Liver (tissue), 8 donors: ENCODE measurements at regions not wholly inside any gene's neighbourhood (a gene's known extent, or its start where the extent isn't known, plus 50 kb on each side); places are given as distances from the start of the nearest gene placed in this dataset.
"Not testable (repeated sequence)": the region's sequence is repeated elsewhere in the genome, so short reads cannot be mapped to it uniquely, and the experiment has no call there.

Experiments
- DNase-seq: peaks from one replicate; pipeline ENCODE4 v3.0.0-alpha.2; 2017; ENCODE audit warnings: low spot score
- H3K27ac ChIP-seq, 2 donors: one replicate each; pipeline ENCODE4 v1.7.0; 2013; ENCODE audit warnings: inconsistent platforms in 2 of 2, low read length in 2 of 2, control low read depth in 1 of 2, low read depth in 1 of 2, mild to moderate bottlenecking in 1 of 2
- H3K27me3 ChIP-seq, 4 donors: one replicate each; pipeline versions ENCODE4 v1.6.1 to v1.7.0; 2013; ENCODE audit warnings: low read length in 3 of 4, inconsistent platforms in 1 of 4, mild to moderate bottlenecking in 1 of 4, moderate library complexity in 1 of 4; ENCODE audit not compliant: control insufficient read depth in 4 of 4, insufficient read depth in 4 of 4
- H3K36me3 ChIP-seq, 4 donors: one replicate each; pipeline versions ENCODE4 v1.6.1 to v1.7.0; 2013; ENCODE audit warnings: low read length in 3 of 4, mild to moderate bottlenecking in 3 of 4, low read depth in 1 of 4, moderate library complexity in 1 of 4; ENCODE audit not compliant: control insufficient read depth in 4 of 4, insufficient read depth in 3 of 4
- H3K4me1 ChIP-seq, 4 donors: one replicate each; pipeline versions ENCODE4 v1.6.1 to v1.7.0; 2013; ENCODE audit warnings: low read length in 3 of 4, mild to moderate bottlenecking in 3 of 4, moderate library complexity in 1 of 4; ENCODE audit not compliant: control insufficient read depth in 4 of 4, insufficient read depth in 4 of 4
- H3K4me3 ChIP-seq, 3 donors: one replicate each; pipeline versions ENCODE4 v1.6.1 to v1.7.0; 2013; ENCODE audit warnings: low read length in 3 of 3, control low read depth in 1 of 3, low read depth in 1 of 3, mild to moderate bottlenecking in 1 of 3
- H3K9ac ChIP-seq, 2 donors: one replicate each; pipeline ENCODE4 v1.7.0; 2013; ENCODE audit warnings: low read length in 2 of 2, mild to moderate bottlenecking in 2 of 2, moderate library complexity in 2 of 2, control low read depth in 1 of 2, low read depth in 1 of 2
- H3K9me3 ChIP-seq, 4 donors: one replicate each; pipeline versions ENCODE4 v1.6.1 to v1.7.0; 2013; ENCODE audit warnings: low read length in 3 of 4; ENCODE audit not compliant: control insufficient read depth in 4 of 4
- EGR1 ChIP-seq, 2 donors: IDR thresholded peaks; 2 replicates each; pipeline ENCODE4 v1.6.1; 2016 to 2018; ENCODE audit warnings: antibody characterized with exemption in 2 of 2, low read depth in 2 of 2
- FOXA1 ChIP-seq: IDR thresholded peaks from 2 replicates; pipeline ENCODE4 v1.6.1; 2016; ENCODE audit warnings: antibody characterized with exemption
- FOXA2 ChIP-seq: IDR thresholded peaks from 2 replicates; pipeline ENCODE4 v1.6.1; 2016; ENCODE audit warnings: antibody characterized with exemption
- GABPA ChIP-seq, 2 donors: IDR thresholded peaks in 1 of 2; conservative IDR thresholded peaks in 1 of 2; 2 replicates each; pipeline ENCODE4 v1.6.1; 2016; ENCODE audit warnings: antibody characterized with exemption in 2 of 2, mild to moderate bottlenecking in 1 of 2, moderate library complexity in 1 of 2
- HNF4A ChIP-seq, 2 donors: conservative IDR thresholded peaks; 2 replicates each; pipeline ENCODE4 v1.6.1; 2016; ENCODE audit warnings: antibody characterized with exemption in 2 of 2, mild to moderate bottlenecking in 2 of 2
- HNF4G ChIP-seq: IDR thresholded peaks from 2 replicates; pipeline ENCODE4 v1.6.1; 2016; ENCODE audit warnings: antibody characterized with exemption
- JUND ChIP-seq, 2 donors: IDR thresholded peaks; 2 replicates each; pipeline ENCODE4 v1.6.1; 2016; ENCODE audit warnings: antibody characterized with exemption in 2 of 2
- NR2F2 ChIP-seq: IDR thresholded peaks from 2 replicates; pipeline ENCODE4 v1.6.1; 2016; ENCODE audit warnings: antibody characterized with exemption
- RAD21 ChIP-seq, 2 donors: IDR thresholded peaks; 2 replicates each; pipeline ENCODE4 v1.6.1; 2016; ENCODE audit warnings: antibody characterized with exemption in 2 of 2, mild to moderate bottlenecking in 2 of 2
- RXRA ChIP-seq, 2 donors: IDR thresholded peaks; 2 replicates each; pipeline ENCODE4 v1.6.1; 2017 to 2018; ENCODE audit warnings: antibody characterized with exemption in 2 of 2, mild to moderate bottlenecking in 1 of 2
- SP1 ChIP-seq: IDR thresholded peaks from 2 replicates; pipeline ENCODE4 v1.6.1; 2018; ENCODE audit warnings: antibody characterized with exemption, mild to moderate bottlenecking
- TAF1 ChIP-seq: conservative IDR thresholded peaks from 2 replicates; pipeline ENCODE4 v1.6.1; 2016; ENCODE audit warnings: antibody characterized with exemption, mild to moderate bottlenecking
- YY1 ChIP-seq: IDR thresholded peaks from 2 replicates; pipeline ENCODE4 v1.6.1; 2016; ENCODE audit warnings: antibody characterized with exemption, mild to moderate bottlenecking
- WGBS: extraction: QIAGEN DNeasy Blood & Tissue Kit; methylation state at CpG from one replicate; pipeline ENCODE4 v1.1.7; 2013; 5-methylcytosine and 5-hydroxymethylcytosine counted together
- TF ChIP-seq, protein P1 (sequence below): IDR thresholded peaks from 2 replicates; pipeline ENCODE4 v1.6.1; 2016; ENCODE audit warnings: antibody characterized with exemption
- TF ChIP-seq, protein P2 (sequence below): IDR thresholded peaks from 2 replicates; pipeline ENCODE4 v1.6.1; 2016; ENCODE audit warnings: antibody characterized with exemption, mild to moderate bottlenecking
- TF ChIP-seq, protein P3 (sequence below): IDR thresholded peaks from 2 replicates; pipeline ENCODE4 v1.6.1; 2016; ENCODE audit warnings: antibody characterized with exemption
- TF ChIP-seq, protein P4 (sequence below): fragments of 150-350 bp; IDR thresholded peaks from 2 replicates; pipeline ENCODE4 v1.5.1; 2017; ENCODE audit warnings: improper control_type of control experiment, low read depth, low read length; ENCODE audit not compliant: missing input control
- TF ChIP-seq, protein P5 (sequence below): IDR thresholded peaks from 2 replicates; pipeline ENCODE4 v1.6.1; 2016; ENCODE audit warnings: antibody characterized with exemption
- donor health status: healthy.
- donor health status: healthy.
- donor health status: healthy.
- donor health status: healthy.
- donor health status: healthy.

DNA sequence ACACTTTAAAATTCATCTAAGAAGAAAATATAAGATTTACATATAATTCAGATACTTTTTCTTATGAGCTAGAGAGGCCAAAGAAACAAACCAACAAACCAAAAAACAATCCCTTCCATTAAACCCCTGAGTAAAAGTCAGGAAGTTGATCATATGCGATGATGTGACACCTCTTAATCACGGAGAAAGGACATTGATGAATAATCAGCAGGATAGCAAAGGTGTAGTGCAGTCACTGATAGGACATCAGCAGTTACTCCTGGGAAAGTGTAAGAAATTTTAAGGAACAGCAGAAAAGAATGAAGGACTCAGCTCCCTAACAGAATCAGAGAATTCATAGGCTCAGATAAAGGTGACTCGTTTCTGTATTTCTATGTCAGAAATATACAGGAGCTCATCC lies 202.4 kb upstream of the EDNRB start (continued):
- TF ChIP-seq RXRA (IDR thresholded peaks at IDR 0.05) (no peak), JUND (IDR thresholded peaks at IDR 0.05) (no peak), HNF4A (conservative IDR thresholded peaks at IDR 0.05) (no peak), RAD21 (IDR thresholded peaks at IDR 0.05) (no peak), NR2F2 (no peak)
- TF ChIP-seq, protein P1, sequence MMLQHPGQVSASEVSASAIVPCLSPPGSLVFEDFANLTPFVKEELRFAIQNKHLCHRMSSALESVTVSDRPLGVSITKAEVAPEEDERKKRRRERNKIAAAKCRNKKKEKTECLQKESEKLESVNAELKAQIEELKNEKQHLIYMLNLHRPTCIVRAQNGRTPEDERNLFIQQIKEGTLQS, result no peak

DNA sequence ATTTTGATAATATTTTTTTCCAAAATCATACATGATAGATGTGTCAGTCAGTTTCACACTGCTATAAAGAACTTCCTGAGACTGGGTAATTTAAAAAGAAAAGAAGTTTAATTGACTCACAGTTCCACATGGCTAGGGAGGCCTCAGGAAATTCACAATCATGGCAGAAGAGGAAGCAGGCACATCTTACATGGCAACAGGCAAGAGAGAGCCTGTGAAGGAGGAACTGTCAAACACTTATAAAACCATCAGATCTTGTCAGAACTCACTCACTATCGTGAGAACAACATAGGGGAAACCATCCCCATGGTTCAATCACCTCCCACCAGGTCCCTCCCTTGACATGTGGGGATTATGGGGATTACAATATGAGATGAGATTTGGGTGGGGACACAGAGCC lies 201.5 kb upstream of the EDNRB start:
- H3K4me3 ChIP-seq, H3K27ac ChIP-seq, DNase-seq, H3K9ac ChIP-seq, H3K9me3 ChIP-seq, H3K36me3 ChIP-seq, H3K4me1 ChIP-seq: not testable (repeated sequence)
- H3K27me3 ChIP-seq, result peaks cover 0 to 12% (median 0%) of the 10 kb centered on the region in 4 donors
- WGBS, result 12% methylated on average over 1 of the region's 1 CpG

DNA sequence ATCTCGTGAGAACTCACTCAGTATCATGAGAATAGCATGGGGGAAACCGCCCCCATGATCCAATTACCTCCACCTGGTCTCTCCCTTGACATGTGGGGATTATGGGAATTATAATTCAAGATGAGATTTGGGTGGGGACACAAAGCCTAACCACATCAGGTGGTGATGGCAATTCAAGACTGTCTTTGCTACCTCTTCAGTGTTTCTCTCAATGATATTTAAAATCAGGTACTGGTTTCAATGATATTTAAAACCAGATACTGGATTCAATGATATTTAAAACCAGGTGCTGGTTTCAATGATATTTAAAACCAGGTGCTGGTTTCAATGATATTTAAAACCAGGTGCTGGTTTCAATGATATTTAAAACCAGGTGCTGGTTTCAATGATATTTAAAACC lies 198.4 kb upstream of the EDNRB start:
- not testable (repeated sequence) for H3K9ac ChIP-seq, H3K4me1 ChIP-seq, H3K4me3 ChIP-seq, H3K9me3 ChIP-seq, H3K27ac ChIP-seq, H3K36me3 ChIP-seq, H3K27me3 ChIP-seq, DNase-seq
- 64% methylated on average over 2 of the region's 2 CpGs for WGBS

DNA sequence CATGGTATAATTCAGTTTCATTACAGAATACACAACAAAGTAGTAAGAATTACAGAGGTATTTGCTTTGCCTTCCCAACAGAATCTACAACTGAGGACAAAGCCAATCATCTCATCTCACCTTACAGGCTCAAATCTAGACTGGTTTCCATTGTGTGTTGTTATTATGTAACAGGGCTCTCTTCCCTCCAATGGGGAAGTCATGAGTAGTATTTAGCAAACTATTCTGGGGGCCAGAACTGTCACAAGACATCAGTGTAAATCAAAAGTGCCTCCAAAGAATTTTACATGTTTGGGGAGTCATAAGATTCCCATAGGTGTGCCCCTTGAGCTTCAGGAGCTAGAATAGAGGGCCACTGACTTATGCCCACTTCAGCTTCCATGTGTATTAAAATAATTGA lies 187.0 kb upstream of the EDNRB start:
- Histone ChIP-seq H3K27me3 (no peaks in the 10 kb centered on the region), H3K4me1 (no peaks in the 10 kb centered on the region), H3K4me3 (no peak overlapping the region), H3K9ac (no peak overlapping the region), H3K9me3 (no peaks in the 10 kb centered on the region), H3K27ac (no peak overlapping the region), H3K36me3 (no peaks in the 10 kb centered on the region)
- no peak for DNase-seq
- TF ChIP-seq NR2F2 (no peak), EGR1 (IDR thresholded peaks at IDR 0.05; ENCODE audit: low read depth in 2 of 2) (no peak), HNF4G (no peak), RXRA (IDR thresholded peaks at IDR 0.05) (no peak), JUND (IDR thresholded peaks at IDR 0.05) (no peak), SP1 (no peak), FOXA2 (no peak), GABPA (IDR thresholded peaks at IDR 0.05 in 1 of 2, conservative IDR thresholded peaks at IDR 0.05 in 1 of 2) (no peak), FOXA1 (no peak), YY1 (no peak), TAF1 (no peak), RAD21 (IDR thresholded peaks at IDR 0.05) (no peak), HNF4A (conservative IDR thresholded peaks at IDR 0.05) (no peak)
- TF ChIP-seq, protein P2, sequence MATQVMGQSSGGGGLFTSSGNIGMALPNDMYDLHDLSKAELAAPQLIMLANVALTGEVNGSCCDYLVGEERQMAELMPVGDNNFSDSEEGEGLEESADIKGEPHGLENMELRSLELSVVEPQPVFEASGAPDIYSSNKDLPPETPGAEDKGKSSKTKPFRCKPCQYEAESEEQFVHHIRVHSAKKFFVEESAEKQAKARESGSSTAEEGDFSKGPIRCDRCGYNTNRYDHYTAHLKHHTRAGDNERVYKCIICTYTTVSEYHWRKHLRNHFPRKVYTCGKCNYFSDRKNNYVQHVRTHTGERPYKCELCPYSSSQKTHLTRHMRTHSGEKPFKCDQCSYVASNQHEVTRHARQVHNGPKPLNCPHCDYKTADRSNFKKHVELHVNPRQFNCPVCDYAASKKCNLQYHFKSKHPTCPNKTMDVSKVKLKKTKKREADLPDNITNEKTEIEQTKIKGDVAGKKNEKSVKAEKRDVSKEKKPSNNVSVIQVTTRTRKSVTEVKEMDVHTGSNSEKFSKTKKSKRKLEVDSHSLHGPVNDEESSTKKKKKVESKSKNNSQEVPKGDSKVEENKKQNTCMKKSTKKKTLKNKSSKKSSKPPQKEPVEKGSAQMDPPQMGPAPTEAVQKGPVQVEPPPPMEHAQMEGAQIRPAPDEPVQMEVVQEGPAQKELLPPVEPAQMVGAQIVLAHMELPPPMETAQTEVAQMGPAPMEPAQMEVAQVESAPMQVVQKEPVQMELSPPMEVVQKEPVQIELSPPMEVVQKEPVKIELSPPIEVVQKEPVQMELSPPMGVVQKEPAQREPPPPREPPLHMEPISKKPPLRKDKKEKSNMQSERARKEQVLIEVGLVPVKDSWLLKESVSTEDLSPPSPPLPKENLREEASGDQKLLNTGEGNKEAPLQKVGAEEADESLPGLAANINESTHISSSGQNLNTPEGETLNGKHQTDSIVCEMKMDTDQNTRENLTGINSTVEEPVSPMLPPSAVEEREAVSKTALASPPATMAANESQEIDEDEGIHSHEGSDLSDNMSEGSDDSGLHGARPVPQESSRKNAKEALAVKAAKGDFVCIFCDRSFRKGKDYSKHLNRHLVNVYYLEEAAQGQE, result no peak
- TF ChIP-seq, protein P3, sequence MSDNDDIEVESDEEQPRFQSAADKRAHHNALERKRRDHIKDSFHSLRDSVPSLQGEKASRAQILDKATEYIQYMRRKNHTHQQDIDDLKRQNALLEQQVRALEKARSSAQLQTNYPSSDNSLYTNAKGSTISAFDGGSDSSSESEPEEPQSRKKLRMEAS, result no peak
- TF ChIP-seq, protein P4, sequence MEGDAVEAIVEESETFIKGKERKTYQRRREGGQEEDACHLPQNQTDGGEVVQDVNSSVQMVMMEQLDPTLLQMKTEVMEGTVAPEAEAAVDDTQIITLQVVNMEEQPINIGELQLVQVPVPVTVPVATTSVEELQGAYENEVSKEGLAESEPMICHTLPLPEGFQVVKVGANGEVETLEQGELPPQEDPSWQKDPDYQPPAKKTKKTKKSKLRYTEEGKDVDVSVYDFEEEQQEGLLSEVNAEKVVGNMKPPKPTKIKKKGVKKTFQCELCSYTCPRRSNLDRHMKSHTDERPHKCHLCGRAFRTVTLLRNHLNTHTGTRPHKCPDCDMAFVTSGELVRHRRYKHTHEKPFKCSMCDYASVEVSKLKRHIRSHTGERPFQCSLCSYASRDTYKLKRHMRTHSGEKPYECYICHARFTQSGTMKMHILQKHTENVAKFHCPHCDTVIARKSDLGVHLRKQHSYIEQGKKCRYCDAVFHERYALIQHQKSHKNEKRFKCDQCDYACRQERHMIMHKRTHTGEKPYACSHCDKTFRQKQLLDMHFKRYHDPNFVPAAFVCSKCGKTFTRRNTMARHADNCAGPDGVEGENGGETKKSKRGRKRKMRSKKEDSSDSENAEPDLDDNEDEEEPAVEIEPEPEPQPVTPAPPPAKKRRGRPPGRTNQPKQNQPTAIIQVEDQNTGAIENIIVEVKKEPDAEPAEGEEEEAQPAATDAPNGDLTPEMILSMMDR, result no peak
- TF ChIP-seq, protein P1, result no peak
- TF ChIP-seq, protein P5, sequence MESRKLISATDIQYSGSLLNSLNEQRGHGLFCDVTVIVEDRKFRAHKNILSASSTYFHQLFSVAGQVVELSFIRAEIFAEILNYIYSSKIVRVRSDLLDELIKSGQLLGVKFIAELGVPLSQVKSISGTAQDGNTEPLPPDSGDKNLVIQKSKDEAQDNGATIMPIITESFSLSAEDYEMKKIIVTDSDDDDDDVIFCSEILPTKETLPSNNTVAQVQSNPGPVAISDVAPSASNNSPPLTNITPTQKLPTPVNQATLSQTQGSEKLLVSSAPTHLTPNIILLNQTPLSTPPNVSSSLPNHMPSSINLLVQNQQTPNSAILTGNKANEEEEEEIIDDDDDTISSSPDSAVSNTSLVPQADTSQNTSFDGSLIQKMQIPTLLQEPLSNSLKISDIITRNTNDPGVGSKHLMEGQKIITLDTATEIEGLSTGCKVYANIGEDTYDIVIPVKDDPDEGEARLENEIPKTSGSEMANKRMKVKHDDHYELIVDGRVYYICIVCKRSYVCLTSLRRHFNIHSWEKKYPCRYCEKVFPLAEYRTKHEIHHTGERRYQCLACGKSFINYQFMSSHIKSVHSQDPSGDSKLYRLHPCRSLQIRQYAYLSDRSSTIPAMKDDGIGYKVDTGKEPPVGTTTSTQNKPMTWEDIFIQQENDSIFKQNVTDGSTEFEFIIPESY, result no peak
